Esophagus squamous epithelium (tissue), 5 donors: ENCODE measurements at regions not wholly inside any gene's neighbourhood (a gene's known extent, or its start where the extent isn't known, plus 50 kb on each side); places are given as distances from the start of the nearest gene placed in this dataset.

Experiments used
- DNase-seq: peaks from one replicate; lab custom pipeline; 2025; lab: John Stamatoyannopoulos, UW
- H3K27ac ChIP-seq, 4 donors: fragments of 200-600 bp; sonication (generic); one replicate each; pipeline ENCODE4 v1.5.1; 2016 to 2019; ENCODE audit warnings: mild to moderate bottlenecking in 1 of 4
- H3K27me3 ChIP-seq, 4 donors: fragments of 200-600 bp; sonication (generic); 1 replicate in 3 of 4; 2 replicates in 1 of 4; pipeline versions ENCODE4 v1.5.1 to v1.6.0; 2017 to 2021; ENCODE audit warnings: antibody characterized with exemption in 1 of 4
- H3K36me3 ChIP-seq, 3 donors: fragments of 200-600 bp; sonication (generic); one replicate each; pipeline ENCODE4 v1.5.1; 2016 to 2019
- H3K4me1 ChIP-seq, 3 donors: fragments of 200-600 bp; sonication (generic); one replicate each; pipeline ENCODE4 v1.5.1; 2017 to 2019
- H3K4me3 ChIP-seq, 4 donors: fragments of 200-600 bp; sonication (generic); 1 replicate in 3 of 4; 2 replicates in 1 of 4; pipeline ENCODE4 v1.5.1; 2016 to 2019; ENCODE audit warnings: mild to moderate bottlenecking in 2 of 4, moderate library complexity in 1 of 4
- H3K9me3 ChIP-seq, 3 donors: fragments of 200-600 bp; sonication (generic); one replicate each; pipeline ENCODE4 v1.5.1; 2016 to 2019
- POLR2A ChIP-seq, 4 donors: fragments of 450-650 bp; IDR thresholded peaks; one replicate each; pipeline ENCODE4 v1.6.1; 2017; ENCODE audit warnings: antibody characterized with exemption in 4 of 4, mild to moderate bottlenecking in 4 of 4, moderate library complexity in 3 of 4
- WGBS, 2 donors: methylation state at CpG; one replicate each; pipeline ENCODE4 v1.1.5; 2018; 5-methylcytosine and 5-hydroxymethylcytosine counted together
- intact Hi-C: fragments of 100-400 bp; cut with DNase I; formaldehyde crosslinking; loops from one replicate; pipeline ENCODE4 v1.15.0; 2022
- TF ChIP-seq, protein P1 (sequence below), 6 experiments: fragments of 450-650 bp in 4 of 6; fragments of 200-600 bp in 2 of 6; sonication (generic) in 2 of 6; IDR thresholded peaks; one replicate each; pipeline ENCODE4 v1.5.1; 2016 to 2019; ENCODE audit warnings: antibody characterized with exemption in 6 of 6, mild to moderate bottlenecking in 4 of 6, moderate library complexity in 4 of 6
- donor health status: DM: yes; HTN: yes; CAD: no.

DNA sequence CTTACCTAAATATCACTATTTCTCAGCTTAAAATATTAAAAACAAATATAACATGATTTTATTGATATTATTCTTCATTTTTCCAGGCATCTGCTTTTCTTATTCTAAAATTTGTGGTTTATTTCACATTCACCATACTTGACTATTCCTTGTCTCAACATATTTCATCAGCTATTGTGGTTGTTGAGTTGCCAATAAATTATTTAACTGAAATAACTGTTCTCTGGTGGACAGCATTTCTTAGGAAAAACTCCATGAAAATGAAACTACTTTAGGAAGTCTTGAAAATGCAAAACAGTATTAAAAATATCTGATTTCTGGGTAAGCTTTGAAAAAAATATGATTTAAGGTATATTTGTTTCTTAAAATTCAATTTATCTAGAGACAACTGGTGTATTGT, 122.9 kb upstream of the SEMA3A start:
- intact Hi-C loops: no loop called here
- Histone ChIP-seq H3K9me3 (no peaks in the 10 kb centered on the region), H3K4me3 (no peak overlapping the region), H3K36me3 (no peaks in the 10 kb centered on the region), H3K27me3 (no peaks in the 10 kb centered on the region), H3K4me1 (no peaks in the 10 kb centered on the region), H3K27ac (no peak overlapping the region)
- TF ChIP-seq POLR2A (IDR thresholded peaks at IDR 0.05): no peak
- TF ChIP-seq, protein P1, sequence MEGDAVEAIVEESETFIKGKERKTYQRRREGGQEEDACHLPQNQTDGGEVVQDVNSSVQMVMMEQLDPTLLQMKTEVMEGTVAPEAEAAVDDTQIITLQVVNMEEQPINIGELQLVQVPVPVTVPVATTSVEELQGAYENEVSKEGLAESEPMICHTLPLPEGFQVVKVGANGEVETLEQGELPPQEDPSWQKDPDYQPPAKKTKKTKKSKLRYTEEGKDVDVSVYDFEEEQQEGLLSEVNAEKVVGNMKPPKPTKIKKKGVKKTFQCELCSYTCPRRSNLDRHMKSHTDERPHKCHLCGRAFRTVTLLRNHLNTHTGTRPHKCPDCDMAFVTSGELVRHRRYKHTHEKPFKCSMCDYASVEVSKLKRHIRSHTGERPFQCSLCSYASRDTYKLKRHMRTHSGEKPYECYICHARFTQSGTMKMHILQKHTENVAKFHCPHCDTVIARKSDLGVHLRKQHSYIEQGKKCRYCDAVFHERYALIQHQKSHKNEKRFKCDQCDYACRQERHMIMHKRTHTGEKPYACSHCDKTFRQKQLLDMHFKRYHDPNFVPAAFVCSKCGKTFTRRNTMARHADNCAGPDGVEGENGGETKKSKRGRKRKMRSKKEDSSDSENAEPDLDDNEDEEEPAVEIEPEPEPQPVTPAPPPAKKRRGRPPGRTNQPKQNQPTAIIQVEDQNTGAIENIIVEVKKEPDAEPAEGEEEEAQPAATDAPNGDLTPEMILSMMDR (IDR thresholded peaks at IDR 0.05): no peak
- no peak for DNase-seq

DNA sequence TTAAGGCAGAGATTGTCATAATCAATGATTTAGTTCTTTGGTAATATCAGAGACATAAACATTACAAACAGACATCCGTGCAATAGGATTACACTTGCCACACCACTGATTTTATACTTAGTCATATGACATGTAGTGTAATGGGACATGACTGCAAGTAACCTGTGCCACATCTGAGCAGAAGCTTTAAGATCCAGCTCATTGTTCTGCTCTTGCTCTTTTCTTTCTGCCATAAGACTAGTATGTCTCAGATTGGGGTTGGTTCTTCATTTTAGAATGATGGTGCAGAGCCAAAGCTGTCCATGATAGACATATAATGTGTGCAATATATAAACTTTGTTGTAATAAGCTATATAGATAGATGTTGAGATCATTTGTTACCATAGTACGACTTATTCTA, 119.7 kb upstream of the SEMA3A start:
- 82 to 88% methylated on average over 2 of the region's 2 CpGs for WGBS, 2 donors
- no peaks in the 10 kb centered on the region for H3K36me3 ChIP-seq
- no peak overlapping the region for H3K27ac ChIP-seq
- no peak overlapping the region for H3K4me3 ChIP-seq
- H3K4me1 ChIP-seq: no peaks in the 10 kb centered on the region
- no peak for DNase-seq
- no peak for TF ChIP-seq POLR2A (IDR thresholded peaks at IDR 0.05)
- TF ChIP-seq, protein P1 (IDR thresholded peaks at IDR 0.05): no peak
- no peaks in the 10 kb centered on the region for H3K27me3 ChIP-seq
- intact Hi-C loops: no loop called here
- H3K9me3 ChIP-seq: no peaks in the 10 kb centered on the region

GRCh38 chr7:84304407-84304806, 109.8 kb upstream of the SEMA3A start:
- Histone ChIP-seq H3K4me3 (no peak overlapping the region), H3K27me3 (no peaks in the 10 kb centered on the region), H3K27ac (no peak overlapping the region), H3K9me3 (no peaks in the 10 kb centered on the region), H3K4me1 (no peaks in the 10 kb centered on the region), H3K36me3 (no peaks in the 10 kb centered on the region)
- WGBS, 2 donors: 83 to 86% methylated on average over 2 of the region's 2 CpGs
- intact Hi-C loops: no loop called here
- TF ChIP-seq POLR2A (IDR thresholded peaks at IDR 0.05): no peak
- TF ChIP-seq, protein P1 (IDR thresholded peaks at IDR 0.05): no peak
- DNase-seq: no peak

DNA sequence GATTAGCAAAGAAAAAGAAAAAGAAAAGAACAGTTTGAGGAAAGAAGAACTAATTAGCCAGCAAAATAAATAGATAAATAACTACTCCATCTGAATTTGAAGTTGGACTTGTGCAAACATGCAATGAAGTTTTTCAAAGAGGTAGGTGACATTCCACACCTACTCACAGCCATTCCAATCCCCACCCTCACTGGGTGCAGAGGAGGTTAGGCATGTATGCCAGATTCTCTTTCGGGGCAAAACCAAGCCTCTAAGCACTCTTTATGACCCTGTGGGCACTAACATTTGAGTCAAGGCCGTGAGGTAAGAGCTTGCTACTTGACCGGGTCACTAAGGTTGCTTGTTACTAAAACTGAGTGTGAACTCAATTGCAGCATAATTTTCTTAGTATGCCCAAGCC, 108.4 kb upstream of the SEMA3A start:
- 46 to 56% methylated on average over 3 of the region's 3 CpGs for WGBS, 2 donors
- Histone ChIP-seq H3K9me3 (no peaks in the 10 kb centered on the region), H3K36me3 (no peaks in the 10 kb centered on the region), H3K27ac (no peak overlapping the region), H3K4me1 (no peaks in the 10 kb centered on the region), H3K4me3 (no peak overlapping the region), H3K27me3 (no peaks in the 10 kb centered on the region)
- no peak for DNase-seq
- intact Hi-C loops: no loop called here
- TF ChIP-seq POLR2A (IDR thresholded peaks at IDR 0.05): no peak
- TF ChIP-seq, protein P1 (IDR thresholded peaks at IDR 0.05): no peak

DNA sequence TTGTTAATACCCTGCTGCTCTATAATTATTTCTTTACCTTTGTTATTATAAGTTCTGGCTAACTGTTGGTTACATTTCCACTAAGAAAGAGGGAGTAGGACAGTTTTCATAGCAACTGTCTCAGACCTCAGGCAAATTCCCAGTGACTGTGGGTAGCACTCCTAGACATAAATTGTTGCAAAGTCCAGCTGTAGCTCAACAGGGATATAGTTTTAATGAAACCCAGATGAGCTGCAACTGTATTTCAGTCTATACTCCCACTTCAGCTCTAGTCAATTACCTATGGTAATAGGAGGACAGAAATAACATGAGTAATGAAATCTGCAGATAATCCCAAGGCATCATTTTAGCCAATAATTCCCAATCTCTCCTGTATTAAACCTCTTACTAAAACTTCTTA, 103.0 kb upstream of the SEMA3A start:
- Histone ChIP-seq H3K27me3 (no peaks in the 10 kb centered on the region), H3K4me3 (no peak overlapping the region), H3K4me1 (no peaks in the 10 kb centered on the region), H3K9me3 (no peaks in the 10 kb centered on the region), H3K27ac (no peak overlapping the region), H3K36me3 (no peaks in the 10 kb centered on the region)
- DNase-seq: no peak
- no peak for TF ChIP-seq POLR2A (IDR thresholded peaks at IDR 0.05)
- TF ChIP-seq, protein P1 (IDR thresholded peaks at IDR 0.05): no peak
- intact Hi-C loops: no loop called here
